HG02885 (cell line): ENCODE measurements at regions not wholly inside any gene's neighbourhood (a gene's known extent, or its start where the extent isn't known, plus 50 kb on each side); places are given as distances from the start of the nearest gene placed in this dataset.
A peak's percentile ranks its signal among the peaks of the same experiment; 100 is the strongest.
"Not testable (repeated sequence)": the region's sequence is repeated elsewhere in the genome, so short reads cannot be mapped to it uniquely, and the experiment has no call there.

Source experiments
- ATAC-seq: cut with Tn5 transposase; IDR thresholded peaks from one replicate; pipeline ENCODE4 v1.9.1; 2021; ENCODE audit warnings: mild to moderate bottlenecking; ENCODE audit not compliant: unreplicated experiment, poor library complexity

DNA sequence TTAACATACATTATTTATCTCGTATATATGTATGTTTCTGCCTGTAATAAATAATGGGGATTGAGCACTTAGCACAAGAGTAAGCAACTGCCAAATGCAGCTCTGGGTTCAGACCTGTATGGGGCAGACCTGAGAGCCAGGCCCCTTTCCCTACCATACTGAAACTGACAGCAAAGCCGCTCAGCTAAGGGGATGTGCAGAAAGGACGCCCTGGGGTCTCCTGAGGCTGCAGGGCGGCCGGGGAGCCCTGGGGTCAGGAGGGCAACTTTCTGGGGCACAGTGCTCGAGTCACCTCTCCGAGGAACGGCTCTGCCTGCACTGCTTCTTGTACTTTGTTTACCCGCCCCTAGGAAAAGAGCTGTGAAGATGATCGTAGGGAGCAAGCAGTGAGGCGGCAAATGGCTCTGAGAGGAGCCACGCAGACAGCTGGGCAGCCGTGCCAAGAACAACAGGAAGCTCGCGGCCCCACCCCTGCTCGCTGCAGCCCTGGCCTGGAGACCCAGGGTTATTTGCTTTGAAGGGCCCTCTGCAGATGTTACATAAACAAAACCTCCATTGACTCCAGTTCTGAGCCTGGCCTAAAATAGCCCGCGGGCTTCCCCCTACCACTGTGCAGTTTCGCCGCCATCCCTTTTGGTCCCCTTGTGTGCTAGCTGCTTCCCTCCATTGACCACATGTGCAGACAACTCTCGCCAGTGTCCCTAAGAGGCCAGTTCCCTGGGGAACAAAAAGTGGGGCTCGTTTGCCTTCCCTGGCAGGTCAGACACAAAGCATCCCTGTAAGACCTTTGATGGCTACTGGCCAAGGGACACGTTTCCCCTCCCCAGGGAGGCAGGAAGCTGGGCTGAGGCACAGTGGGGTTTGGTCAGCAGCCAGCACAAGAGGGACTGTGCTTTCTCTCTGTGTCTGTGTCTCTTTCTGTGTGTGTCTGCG is 111.3 kb upstream of the LNX1 start:
- ATAC-seq, result peak; percentile 65

DNA sequence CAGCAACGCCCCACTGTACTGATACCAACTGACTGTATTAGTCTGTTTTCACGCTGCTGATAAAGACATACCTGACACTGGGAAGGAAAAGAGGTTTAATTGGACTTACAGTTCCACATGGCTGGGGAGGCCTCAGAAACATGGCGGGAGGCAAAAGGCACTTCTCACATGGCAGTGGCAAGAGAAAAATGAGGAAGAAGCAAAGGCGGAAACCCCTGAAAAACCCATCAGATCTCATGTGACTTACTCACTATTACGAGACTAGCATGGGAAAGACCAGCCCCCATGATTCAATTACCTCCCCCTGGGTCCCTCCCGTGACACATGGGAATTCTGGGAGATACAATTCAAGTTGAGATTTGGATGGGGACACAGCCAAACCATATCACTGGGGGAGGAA is 110.0 kb upstream of the LNX1 start:
- ATAC-seq, result not testable (repeated sequence)

DNA sequence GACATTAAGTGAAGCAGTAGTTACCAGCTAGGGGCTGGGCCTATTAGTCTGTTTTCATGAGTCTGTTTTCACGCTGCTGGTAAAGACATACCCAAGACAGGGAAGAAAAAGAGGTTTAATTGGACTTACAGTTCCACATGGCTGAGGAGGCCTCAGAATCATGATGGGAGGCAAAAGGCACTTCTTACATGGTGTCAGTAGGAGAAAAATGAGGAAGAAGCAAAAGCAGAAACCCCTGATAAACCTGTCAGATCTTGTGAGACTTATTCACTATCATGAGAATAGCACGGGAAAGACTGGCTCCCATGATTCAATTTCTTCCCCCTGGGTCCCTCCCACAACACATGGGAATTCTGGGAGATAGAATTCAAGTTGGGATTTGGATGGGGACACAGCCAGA is 108.0 kb upstream of the LNX1 start:
- not testable (repeated sequence) for ATAC-seq

DNA sequence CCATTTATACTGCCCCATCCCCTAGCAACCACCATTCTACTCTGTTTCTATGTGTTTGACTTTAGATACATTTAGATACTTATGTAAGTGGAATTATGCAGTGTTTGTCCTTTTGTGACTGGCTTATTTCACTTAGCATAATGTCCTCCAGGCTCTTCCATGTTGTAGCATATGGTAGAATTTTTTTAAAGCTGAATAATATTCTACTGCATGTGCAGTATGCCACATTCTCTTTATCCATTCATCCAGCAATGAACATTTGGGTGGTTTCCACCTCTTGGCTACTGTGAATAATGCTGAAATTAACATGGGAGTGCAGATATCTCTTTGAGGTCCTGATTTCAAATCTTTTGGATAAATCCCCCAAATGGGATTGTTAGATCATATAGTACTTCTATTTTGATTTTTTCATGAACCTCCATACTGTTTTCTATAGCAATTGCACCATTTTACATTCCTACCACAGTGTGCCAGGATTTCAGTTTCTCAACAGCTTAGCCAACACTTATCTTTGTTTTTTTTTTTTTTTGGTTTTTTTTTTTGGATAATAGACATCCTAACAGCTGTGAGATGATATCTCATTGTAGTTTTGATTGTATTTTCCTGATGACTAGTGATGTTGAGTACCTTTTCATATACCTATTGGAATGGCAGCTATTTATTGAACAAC is 105.9 kb upstream of the LNX1 start:
- ATAC-seq, result no peak

DNA sequence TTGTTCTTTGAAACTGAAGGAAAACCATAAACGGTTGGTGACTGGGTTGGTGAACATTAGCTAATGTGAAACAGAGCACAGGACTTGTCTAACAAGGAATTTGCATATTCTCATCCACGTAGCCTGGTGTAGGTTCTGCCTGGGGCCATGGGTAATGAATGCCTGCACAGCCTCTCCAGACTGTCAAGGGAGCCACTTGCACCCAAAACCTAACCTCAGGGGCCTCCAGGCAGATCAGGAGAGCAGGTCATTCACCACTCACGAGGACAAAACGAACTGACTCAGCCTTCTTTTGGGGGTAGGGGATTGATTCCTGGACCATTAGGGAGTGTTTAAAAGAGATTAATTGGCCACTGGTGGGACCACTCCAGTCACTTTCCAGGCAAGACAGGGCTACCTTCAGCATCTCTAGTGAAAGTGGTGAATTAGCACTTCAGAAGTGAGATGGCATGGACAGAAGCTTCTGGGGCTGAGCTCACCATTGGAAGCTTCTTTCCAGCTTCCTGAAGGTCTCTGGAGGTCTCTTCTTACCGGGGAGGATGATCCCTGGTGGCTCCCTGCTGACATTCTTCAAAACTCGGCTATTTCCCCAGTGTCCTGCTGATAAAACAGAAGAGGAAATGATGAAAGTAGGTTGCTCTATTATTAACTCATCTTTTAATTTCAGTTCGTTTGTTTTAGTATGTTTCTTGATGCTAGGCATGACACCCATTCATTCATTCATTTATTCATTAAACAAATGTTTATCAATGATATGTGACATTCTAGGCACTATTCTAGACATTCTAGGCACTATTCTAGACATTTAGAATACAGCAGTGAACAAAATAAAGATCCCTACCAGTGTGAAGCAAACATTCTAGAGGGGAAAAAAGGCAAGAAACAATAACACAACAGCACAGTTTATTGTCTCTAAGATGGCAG is 104.5 kb upstream of the LNX1 start:
- peak; percentile 66 for ATAC-seq

DNA sequence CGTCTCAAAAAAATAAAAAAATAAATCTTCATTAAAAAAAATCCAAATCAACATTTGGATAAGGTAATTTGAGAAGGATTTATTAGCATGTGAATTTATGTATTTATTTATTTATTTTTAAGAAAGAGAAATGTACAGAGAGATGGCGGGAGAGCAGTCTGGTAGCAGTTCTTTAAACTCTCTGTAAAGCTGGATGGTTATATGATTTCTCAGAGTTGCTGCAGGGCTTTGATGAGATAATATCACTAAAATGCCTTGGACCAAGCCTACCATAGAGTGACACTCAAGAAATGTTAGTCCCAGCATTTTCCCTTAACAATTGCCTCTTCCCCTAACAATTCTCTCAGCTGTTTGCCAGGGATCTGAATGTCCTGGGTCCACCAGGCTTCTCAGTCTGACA is 103.4 kb upstream of the LNX1 start:
- no peak for ATAC-seq

DNA sequence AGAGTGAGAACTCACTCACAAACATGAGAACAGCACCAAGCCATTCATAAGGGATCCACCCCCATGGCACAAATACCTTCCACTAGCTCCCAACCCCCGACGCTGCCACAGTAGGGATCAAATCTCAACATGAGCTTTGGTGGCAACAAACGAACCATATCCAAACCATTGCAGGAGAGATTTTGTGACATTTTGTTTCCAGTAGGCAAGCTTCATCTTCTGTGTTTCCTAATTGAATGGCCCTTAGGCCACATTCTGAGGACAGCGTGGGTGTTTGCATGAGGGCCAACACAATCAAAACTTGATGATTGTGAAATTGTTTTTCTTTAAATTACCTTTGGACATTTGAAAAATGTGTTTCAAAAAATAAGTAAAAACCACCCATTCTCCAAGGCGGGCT is 102.6 kb upstream of the LNX1 start:
- ATAC-seq, result no peak

DNA sequence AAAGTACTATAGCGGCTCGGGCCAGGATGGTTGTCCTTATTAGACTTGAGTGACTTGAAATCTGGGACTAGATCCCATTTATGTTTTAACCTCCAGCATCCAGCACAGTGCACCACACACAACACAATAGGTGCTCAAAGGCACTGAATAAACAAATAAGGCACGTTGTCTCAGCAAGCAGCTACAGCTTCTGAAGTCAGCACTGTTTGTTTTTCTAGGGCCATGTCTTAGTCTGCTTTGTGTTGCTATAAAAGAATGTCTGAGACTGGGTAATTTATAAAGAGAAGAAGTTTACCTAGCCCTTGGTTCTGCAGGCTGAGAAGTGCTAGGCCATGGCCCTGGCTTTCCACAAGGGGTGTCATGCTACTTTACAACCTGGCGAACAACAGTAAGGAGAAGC is 102.1 kb upstream of the LNX1 start:
- ATAC-seq, result no peak

DNA sequence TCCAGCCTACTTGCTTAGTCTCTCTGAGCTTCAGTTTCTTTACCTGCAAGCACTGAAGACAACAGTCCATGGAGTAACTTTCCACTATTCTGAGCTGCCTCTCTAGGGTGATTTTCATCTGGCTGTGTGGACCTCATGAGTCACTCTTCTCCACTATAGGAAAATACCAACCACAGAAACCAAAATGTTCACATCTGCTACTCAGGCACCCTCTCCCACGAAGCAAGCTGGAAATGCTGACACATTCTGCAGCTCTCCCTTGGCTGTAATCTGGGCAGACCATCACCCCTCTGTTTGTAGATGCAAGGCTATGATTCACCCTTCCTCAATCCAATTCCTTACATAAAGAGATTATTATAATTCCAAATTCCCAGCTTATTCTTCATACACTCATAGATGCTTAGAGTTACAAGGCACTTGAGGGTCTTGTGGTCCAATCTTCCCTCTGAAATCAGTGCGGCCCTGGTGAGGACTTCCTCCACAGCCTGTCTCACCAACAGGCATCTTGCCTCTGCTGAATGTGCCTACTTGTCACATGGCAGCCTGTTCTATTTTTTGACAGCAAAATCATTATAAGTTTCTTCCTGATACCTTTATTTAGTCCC is 97.0 kb upstream of the LNX1 start:
- ATAC-seq, result peak; percentile 92

DNA sequence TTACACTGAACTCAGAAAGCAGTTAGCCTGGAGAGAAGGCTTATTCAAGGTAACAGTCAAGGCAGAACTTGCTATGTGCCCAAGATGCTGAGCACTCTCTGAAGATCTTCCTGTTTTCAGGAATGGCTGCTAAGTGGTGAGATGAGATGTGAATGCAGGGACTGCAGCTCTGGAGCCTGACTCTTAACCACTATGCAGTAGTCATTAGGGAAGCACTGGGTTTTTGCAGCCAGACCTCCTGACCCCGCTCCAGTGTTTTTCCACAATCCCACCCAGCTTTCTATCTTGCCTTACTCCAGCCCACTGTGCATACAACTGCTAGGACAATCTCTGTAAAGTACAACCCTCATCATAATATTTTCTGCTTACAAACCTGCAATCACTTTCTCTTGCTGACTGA is 95.2 kb upstream of the LNX1 start:
- no peak for ATAC-seq

DNA sequence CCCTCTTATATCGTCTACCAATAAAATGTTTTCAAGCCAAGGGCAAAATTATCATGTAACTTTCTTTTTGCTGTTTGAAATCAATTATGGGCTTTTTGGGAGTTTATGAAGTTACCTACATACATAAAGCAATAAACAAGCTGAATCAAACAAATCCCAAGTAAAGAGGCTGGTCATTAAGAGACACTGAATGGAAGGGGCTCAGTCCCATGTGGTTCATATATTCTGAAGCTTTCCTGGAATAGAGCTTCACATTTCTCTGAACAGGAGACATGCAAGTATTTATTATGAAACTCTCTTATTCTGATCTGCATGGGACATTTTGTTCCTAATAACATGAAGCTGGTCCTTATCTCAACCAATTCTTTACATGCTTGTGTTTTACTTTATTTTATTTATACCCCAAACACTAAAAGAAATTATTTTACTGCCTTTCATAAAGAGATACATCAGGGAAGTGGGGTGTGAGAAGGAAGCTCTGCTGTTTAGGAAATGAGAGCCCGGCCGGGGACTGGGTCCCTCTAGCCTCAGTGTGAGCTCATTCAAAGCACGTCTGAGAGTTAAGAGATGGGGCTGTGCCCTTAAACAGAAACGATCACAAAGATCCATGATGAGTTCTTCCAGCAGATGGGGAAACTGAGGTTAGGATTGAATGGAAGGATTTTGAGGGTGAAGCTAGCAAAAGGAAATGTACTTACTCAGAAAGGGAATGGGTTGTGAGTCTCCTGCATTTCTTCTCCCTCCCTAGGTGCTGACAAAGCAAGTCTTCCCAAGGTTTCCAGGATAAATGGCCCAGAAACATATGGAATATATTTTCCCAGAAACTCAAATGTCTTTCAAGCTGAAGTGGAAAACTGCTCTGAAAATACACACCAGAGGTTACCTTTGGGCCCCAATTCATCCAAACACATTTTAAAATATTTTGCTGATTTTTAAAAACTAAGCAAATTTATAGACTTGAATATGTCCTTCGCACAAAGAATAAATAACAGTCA is 93.1 kb upstream of the LNX1 start:
- ATAC-seq, result no peak

DNA sequence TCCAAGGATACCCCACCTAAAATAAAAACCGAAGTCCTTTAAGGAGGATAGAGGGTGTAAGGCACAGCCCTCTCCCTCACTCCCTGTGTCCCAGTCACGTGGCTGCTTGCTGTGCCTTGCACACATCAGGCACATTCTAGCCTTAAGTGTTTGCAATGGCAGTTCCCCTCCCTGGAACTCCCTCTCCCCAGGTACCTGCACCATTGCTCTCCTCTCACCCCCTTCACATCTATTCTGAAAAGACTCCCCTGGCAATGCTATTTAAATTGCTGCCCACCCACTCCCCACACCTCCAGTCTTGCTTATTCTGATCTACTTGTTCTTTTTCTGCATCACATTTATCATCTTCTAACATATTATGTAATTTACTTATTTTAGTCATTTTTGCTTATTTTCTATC is 91.6 kb upstream of the LNX1 start:
- ATAC-seq, result no peak

DNA sequence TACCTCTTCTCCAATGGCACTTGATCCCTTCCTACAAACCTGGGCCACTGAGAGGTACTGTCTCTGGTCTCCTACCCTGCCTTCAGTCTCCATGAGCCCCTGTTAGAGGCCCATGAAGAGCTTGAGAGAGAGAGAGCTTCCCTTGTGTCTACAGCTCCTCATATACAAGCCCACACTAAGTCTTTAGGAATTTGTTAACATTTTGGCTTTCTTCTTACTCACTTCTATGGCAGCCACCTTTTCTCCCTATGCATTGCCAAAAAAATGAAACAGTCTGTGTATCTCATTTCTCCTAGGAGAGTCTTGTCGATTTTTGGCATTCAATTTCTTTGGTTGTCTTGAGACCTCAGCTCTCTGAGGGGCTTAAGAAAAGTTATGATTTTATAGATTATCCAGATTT is 90.9 kb upstream of the LNX1 start:
- ATAC-seq, result no peak

DNA sequence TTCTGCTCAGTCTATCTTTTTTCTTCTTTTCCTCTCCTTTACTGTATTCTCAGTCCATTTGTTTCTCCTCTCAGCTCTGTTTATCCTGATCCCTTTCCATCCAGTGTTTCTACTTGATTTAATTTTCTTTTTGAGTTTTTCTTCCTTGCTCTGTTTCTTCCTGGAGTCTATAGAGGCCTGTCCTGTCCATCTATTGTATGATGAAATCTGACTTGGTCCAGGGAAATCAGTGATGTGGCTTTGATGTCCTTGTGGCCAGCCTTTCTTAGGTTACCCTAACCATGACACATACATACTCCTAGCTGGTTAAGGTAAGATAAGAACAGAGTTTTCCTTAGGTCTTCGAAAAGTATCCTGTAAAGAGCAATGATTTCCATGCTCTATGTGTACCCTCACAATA is 89.3 kb upstream of the LNX1 start:
- ATAC-seq, result no peak

DNA sequence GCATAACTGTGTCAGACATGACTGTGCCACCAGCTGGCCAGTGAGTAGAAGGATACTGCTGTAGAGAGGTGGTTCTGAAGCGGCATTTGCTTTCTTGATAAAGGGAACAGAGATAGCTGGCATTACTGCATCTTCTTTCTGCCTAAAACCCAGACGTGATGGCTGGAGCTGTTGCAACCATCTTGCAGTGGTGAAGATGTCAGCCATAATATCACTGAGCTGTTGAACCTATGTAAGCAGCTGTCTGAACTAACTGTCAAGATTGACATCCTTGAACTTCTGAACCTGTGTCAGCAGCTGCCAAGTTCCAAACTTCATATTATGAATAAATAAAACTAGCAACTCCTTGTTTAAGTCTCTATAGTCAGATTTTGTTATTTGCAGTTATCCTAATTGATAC is 88.9 kb upstream of the LNX1 start:
- ATAC-seq, result no peak

DNA sequence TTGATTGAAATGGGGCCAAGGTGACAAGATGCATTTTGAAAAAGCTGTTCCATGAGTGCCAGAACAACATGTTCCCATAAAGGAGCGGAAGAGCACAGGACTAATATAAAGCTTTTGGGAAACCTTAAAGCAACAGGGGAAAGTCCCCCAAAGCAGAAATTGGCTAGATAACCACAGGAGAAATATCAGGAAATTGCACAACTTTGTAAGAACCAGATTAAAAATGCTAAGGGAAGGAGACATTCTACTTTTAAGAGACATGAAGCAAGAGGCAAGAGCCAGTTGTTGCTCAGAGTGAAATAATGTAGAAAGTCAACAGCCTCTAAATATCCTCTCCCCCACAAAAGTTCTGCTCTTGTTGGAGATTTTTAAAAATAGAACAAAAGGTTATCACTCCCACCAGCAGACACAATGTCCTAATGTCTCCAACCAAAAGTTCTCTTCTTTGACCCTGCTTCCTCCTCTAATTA is 85.2 kb upstream of the LNX1 start:
- ATAC-seq, result no peak

DNA sequence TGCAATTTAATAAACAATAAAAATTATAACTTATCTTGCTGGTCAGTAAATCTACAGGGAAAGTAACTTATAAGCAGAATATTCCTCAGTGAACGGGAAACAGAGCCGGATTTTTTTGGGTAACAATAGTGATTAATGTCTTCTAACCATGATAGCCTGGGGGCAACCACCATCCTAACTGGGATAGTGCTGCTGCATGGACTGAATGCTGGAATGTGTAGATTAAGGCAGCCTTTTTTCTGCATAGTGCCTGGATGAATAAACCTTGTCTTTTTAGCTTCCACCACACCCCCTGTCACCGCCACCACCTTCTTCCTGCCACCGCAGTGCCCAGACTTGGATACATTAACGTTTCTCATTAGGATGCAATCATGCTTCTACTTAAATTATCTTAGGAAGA is 83.6 kb upstream of the LNX1 start:
- ATAC-seq, result no peak

DNA sequence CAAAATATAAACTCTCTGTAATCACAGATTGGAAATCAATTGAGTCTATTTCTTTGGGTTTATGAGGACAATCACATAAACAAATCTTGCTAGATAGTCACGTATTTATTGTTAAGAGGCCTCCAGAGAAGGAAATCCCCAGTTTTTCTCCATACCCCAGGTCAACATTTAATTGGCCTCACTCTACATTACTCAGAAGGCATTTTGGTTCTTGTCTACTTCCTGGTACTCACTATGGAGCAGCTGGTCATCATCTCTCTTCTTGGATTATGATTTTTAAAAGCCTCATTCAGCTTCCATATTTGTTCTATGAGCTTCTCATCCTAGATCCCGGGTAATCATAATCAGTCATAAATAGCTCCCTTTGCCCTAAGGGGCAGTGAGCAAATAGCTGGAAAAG is 81.6 kb upstream of the LNX1 start:
- ATAC-seq, result no peak

DNA sequence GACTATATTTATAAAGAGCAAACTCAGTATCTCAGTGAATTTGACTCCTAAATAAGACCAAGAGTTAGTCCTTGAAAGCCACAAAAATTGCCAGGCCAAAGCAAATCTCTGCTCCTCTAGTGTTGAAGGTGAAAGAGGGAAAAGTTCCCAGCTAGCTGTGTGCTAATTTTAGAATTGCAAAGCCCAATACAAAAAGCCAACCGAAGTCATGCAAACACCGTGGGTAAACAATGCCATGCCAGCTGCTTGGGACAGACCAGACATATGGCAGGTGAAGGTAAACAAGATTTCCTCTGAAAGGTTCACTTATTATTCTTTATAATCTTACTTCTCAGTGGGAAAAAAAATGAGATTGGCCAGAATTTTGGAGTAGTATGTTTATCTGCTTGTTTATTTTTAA is 80.5 kb upstream of the LNX1 start:
- no peak for ATAC-seq
